IPS DF 4.7 (cell line): ENCODE measurements at regions not wholly inside any gene's neighbourhood (a gene's known extent, or its start where the extent isn't known, plus 50 kb on each side); places are given as distances from the start of the nearest gene placed in this dataset.

ENCODE experiments used
- DNase-seq: peaks from one replicate; pipeline ENCODE4 v3.0.0-alpha.2; 2013; ENCODE audit warnings: low spot score; ENCODE audit errors: extremely low read depth

DNA sequence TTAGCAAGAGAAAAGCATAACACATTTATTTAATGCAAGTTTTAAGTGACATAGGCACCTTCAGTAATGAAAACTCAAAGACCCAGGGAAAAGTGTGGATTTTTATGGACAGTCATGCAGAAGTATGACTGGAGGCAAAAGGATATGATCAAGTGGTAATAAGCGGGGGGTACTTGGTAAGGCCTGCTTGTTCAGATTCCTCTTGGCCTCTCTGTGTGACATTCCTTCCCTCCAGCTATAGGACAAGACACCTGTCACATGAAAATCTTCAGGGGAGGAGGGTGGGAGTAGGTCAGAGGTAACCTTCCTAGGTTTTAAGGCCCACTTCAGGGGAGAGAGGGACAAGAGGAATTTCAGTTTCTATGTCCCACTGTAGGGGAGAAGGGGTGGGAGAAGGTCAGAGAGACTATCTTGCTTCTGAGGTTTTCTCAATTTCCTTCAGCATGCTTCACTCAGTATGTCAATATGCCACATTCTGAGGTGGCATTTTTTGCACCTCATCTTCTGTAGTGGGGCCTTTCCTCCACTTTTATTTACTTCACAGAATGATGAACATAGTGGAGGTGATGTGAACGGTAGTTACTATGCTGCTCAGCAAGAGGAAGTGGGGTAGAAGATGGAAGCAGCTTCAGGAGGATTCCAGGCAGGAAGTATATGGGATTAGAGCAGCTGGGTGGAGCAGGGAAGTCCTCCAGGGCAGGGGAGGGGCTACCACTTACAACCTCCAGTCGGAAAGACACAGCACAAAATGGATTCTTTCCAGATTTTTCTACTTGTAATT is 73.2 kb upstream of the RFC3 start:
- no peak for DNase-seq

- no peak for DNase-seq
These were observed 72.3 kb upstream of the RFC3 start for GRCh38 chr13:33745370-33746324.

DNA sequence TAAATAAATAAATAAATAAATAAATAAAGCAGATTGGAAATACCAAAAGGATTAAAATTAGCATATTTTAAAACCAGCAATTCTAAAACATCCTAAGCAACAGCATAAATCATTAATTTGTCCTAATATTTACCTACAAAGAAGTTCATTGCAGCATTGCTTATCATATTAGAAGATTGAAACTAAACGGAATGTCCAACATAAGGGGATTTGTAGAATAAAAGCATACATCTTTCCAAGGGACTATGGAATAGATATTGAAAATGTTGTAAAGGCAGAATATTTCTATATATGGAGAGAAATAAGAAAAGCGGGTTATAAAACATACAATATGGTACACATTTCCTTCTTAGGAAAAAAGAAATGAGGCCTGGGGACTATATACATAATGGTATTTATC is 71.1 kb upstream of the RFC3 start:
- no peak for DNase-seq

- no peak for DNase-seq
These were observed 66.8 kb upstream of the RFC3 start for GRCh38 chr13:33751151-33751550.

- DNase-seq, result no peak
These were observed 65.9 kb upstream of the RFC3 start for GRCh38 chr13:33752094-33752493.

DNA sequence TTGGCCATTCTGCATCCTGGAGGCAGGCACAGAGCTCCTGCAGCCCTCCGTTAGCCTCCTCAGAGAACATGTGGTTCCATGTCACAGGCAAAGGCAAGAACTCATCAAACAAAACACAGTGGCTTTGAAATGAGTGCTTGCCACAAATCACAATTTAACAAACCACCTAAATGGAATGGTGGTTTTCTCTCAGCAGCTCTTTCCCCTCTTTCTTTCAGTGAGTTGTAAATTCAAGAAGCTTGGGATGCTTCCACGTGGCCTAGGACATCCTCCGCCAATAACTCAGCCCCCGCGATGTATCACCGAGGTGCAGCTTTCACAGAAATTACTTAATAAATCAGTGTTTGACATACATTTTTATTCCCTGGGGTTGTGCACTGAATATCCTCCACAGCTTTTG is 65.4 kb upstream of the RFC3 start:
- DNase-seq, result no peak

DNA sequence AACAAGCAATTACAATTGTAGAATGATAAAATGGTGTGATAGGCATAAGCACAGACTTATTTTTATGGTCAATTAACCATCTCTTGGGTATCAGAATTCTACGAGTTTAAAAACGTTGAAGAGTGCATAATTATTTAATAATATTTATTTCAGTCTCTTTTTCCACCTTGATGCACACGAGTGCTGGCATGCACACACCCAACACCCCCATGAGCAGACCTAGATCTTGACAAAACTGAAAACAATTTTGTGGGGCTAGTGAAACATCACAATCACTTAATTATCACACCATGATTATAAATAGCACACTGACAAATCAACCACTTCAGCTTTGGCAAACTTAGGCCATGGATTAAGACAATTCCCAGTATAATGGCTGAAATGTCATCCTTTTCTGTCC is 61.0 kb upstream of the RFC3 start:
- no peak for DNase-seq

- DNase-seq, result no peak
These were observed 60.2 kb upstream of the RFC3 start for GRCh38 chr13:33757713-33758112.

- DNase-seq, result no peak
These were observed 59.8 kb upstream of the RFC3 start for GRCh38 chr13:33758113-33758512.

DNA sequence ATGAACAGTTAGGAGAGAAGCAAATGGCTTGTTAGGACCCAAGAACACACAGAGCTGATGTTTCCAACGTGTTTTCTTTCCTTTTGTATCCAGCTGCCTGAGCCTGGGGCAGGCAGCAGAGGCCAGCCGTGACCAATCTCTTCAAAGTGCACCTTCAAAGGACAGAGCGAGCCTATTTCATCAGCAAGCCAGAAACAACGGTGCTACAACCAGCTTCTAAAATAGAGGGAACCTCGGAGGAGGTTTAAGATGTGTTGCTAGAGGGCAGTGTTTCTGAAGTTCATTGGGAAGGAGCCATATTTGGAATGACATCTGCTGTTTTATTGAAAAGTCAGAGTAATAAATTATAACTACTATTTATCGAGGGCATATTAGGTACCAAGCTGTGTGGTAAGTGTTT is 56.2 kb upstream of the RFC3 start:
- DNase-seq, result no peak

DNA sequence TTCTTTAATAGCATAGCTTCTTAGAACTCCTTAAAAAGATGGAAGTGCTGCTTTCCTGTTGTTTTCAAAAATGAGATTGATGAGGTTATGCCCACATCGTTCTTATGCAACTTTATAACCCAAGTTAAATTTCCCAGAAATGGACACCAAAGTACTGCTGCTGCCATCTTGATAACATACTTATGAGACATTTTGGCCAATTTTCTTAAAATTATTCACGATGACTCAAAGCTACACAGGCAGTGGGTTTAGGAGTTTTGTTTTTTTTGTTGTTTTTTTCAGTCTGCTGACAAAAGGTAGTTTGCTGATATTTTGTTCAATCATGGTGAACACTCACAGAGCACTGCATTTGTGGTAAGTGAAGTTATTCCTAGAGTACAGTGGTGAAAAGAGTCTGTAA is 54.9 kb upstream of the RFC3 start:
- no peak for DNase-seq

- no peak for DNase-seq
These were observed 53.2 kb upstream of the RFC3 start for GRCh38 chr13:33764716-33765115.

- no peak for DNase-seq
These were observed 51.4 kb upstream of the RFC3 start for GRCh38 chr13:33766329-33767123.

GRCh38 chr13:33767140-33767539 is 50.8 kb upstream of the RFC3 start:
- DNase-seq, result no peak
